ENCODE measurements at regions not wholly inside any gene's neighbourhood (a gene's known extent, or its start where the extent isn't known, plus 50 kb on each side); places are given as distances from the start of the nearest gene placed in this dataset.

GRCh38 chr20:56843386-56843785 is 214.3 kb downstream of the TFAP2C start:
- no peaks in the 10 kb centered on the region for H3K27me3 ChIP-seq (ENCODE audit: insufficient read depth, low read depth, low read length)
- H3F3A ChIP-seq (ENCODE audit: insufficient read depth, low read length, poor library complexity, severe bottlenecking), result no peaks in the 10 kb centered on the region
- H3K9me2 ChIP-seq (ENCODE audit: insufficient read depth, low read length), result no peaks in the 10 kb centered on the region
- no peaks in the 10 kb centered on the region for H3K9me3 ChIP-seq (ENCODE audit: low read length)
- H3K4me2 ChIP-seq (ENCODE audit: low read length), result no peak overlapping the region
- no peaks in the 10 kb centered on the region for H4K20me1 ChIP-seq (ENCODE audit: insufficient read depth)
- H3K36me3 ChIP-seq (ENCODE audit: insufficient read depth, low read length), result no peaks in the 10 kb centered on the region
- H3K9ac ChIP-seq (ENCODE audit: low read length), result no peak overlapping the region
- H3K27ac ChIP-seq (ENCODE audit: low read length), result no peak overlapping the region
- TF ChIP-seq CTCF (IDR thresholded peaks at IDR 0.05; ENCODE audit: poor library complexity, severe bottlenecking), result no peak
- no peak for TF ChIP-seq REST (IDR thresholded peaks at IDR 0.05; ENCODE audit: borderline replicate concordance)
- TF ChIP-seq MXI1 (conservative IDR thresholded peaks at IDR 0.05; ENCODE audit: poor library complexity, severe bottlenecking), result no peak
- TF ChIP-seq SMC3 (conservative IDR thresholded peaks at IDR 0.05; ENCODE audit: poor library complexity), result no peak
- no peak for TF ChIP-seq EP300 (conservative IDR thresholded peaks at IDR 0.05; ENCODE audit: poor library complexity, severe bottlenecking)
- TF ChIP-seq POLR2AphosphoS5 (IDR thresholded peaks at IDR 0.05), result no peak
- no peak for TF ChIP-seq EZH2 (IDR thresholded peaks at IDR 0.05; ENCODE audit: borderline replicate concordance, insufficient read depth, low read length, poor library complexity, severe bottlenecking)
- no peak for TF ChIP-seq RAD21 (conservative IDR thresholded peaks at IDR 0.05)
- TF ChIP-seq TAF1 (IDR thresholded peaks at IDR 0.05; ENCODE audit: low read depth), result no peak
- H3K79me2 ChIP-seq (replicated peaks; ENCODE audit: insufficient read depth, low read length), result no peaks in the 10 kb centered on the region
- no peak overlapping the region for H3K4me3 ChIP-seq (ENCODE audit: low read length)
- H2AFZ ChIP-seq (ENCODE audit: low read depth, low read length), result no peak overlapping the region

GRCh38 chr20:56843817-56844216 is 214.7 kb downstream of the TFAP2C start:
- H3K27ac ChIP-seq (ENCODE audit: low read length), result no peak overlapping the region
- H2AFZ ChIP-seq (ENCODE audit: low read depth, low read length), result no peak overlapping the region
- H3K4me3 ChIP-seq (ENCODE audit: low read length), result no peak overlapping the region
- no peaks in the 10 kb centered on the region for H3K27me3 ChIP-seq (ENCODE audit: insufficient read depth, low read depth, low read length)
- no peaks in the 10 kb centered on the region for H3K79me2 ChIP-seq (replicated peaks; ENCODE audit: insufficient read depth, low read length)
- no peaks in the 10 kb centered on the region for H3F3A ChIP-seq (ENCODE audit: insufficient read depth, low read length, poor library complexity, severe bottlenecking)
- no peaks in the 10 kb centered on the region for H3K36me3 ChIP-seq (ENCODE audit: insufficient read depth, low read length)
- no peak overlapping the region for H3K4me2 ChIP-seq (ENCODE audit: low read length)
- no peaks in the 10 kb centered on the region for H3K9me3 ChIP-seq (ENCODE audit: low read length)
- H4K20me1 ChIP-seq (ENCODE audit: insufficient read depth), result no peaks in the 10 kb centered on the region
- no peak overlapping the region for H3K9ac ChIP-seq (ENCODE audit: low read length)
- H3K9me2 ChIP-seq (ENCODE audit: insufficient read depth, low read length), result no peaks in the 10 kb centered on the region
- no peak for TF ChIP-seq REST (IDR thresholded peaks at IDR 0.05; ENCODE audit: borderline replicate concordance)
- TF ChIP-seq TAF1 (IDR thresholded peaks at IDR 0.05; ENCODE audit: low read depth), result no peak
- TF ChIP-seq MXI1 (conservative IDR thresholded peaks at IDR 0.05; ENCODE audit: poor library complexity, severe bottlenecking), result no peak
- no peak for TF ChIP-seq POLR2AphosphoS5 (IDR thresholded peaks at IDR 0.05)
- no peak for TF ChIP-seq EP300 (conservative IDR thresholded peaks at IDR 0.05; ENCODE audit: poor library complexity, severe bottlenecking)
- no peak for TF ChIP-seq SMC3 (conservative IDR thresholded peaks at IDR 0.05; ENCODE audit: poor library complexity)
- TF ChIP-seq CTCF (IDR thresholded peaks at IDR 0.05; ENCODE audit: poor library complexity, severe bottlenecking), result no peak
- TF ChIP-seq EZH2 (IDR thresholded peaks at IDR 0.05; ENCODE audit: borderline replicate concordance, insufficient read depth, low read length, poor library complexity, severe bottlenecking), result no peak
- no peak for TF ChIP-seq RAD21 (conservative IDR thresholded peaks at IDR 0.05)
